Motor neuron (in vitro differentiated cells): ENCODE measurements at regions not wholly inside any gene's neighbourhood (a gene's known extent, or its start where the extent isn't known, plus 50 kb on each side); places are given as distances from the start of the nearest gene placed in this dataset.

Experiments
- ATAC-seq, 8 experiments: fragments of 200-7000 bp; cut with Tn5 transposase; replicated peaks in 6 of 8; 2 replicates each; pipeline ENCODE4 v1.8.0; 2021; ENCODE audit warnings: mild to moderate bottlenecking in 8 of 8, moderate library complexity in 8 of 8
- H3K27ac ChIP-seq, 2 donors: fragments of 250-450 bp; sonication (Bioruptor Pico); 2 replicates each; pipeline ENCODE4 v1.9.0; 2021; ENCODE audit warnings: antibody characterized with exemption in 2 of 2, mild to moderate bottlenecking in 2 of 2, moderate library complexity in 1 of 2
- H3K4me1 ChIP-seq, 2 donors: fragments of 250-450 bp; sonication (Bioruptor Pico); replicated peaks in 1 of 2; 2 replicates each; pipeline ENCODE4 v1.6.1; 2021; ENCODE audit warnings: antibody characterized with exemption in 2 of 2, mild to moderate bottlenecking in 2 of 2, moderate library complexity in 1 of 2
- H3K4me3 ChIP-seq, 5 donors: fragments of 250-450 bp; sonication (Bioruptor Pico); 2 replicates each; pipeline ENCODE4 v1.9.0; 2021; ENCODE audit warnings: antibody characterized with exemption in 5 of 5, mild to moderate bottlenecking in 5 of 5, moderate library complexity in 4 of 5
- WGBS, 10 experiments: fragments of 450-650 bp; shearing (Covaris generic); methylation state at CpG; one replicate each; pipeline ENCODE4 v1.0.0; 2022; 5-methylcytosine and 5-hydroxymethylcytosine counted together
- in situ Hi-C, 9 experiments: fragments of 400-800 bp; cut with MboI; loops; one replicate each; pipeline ENCODE4 v1.15.0; 2021; ENCODE audit warnings: low sequenced_read_pairs in 9 of 9, low pct_unique_long_range_greater_than_20kb in 2 of 9; ENCODE audit not compliant: unreplicated experiment in 9 of 9

DNA sequence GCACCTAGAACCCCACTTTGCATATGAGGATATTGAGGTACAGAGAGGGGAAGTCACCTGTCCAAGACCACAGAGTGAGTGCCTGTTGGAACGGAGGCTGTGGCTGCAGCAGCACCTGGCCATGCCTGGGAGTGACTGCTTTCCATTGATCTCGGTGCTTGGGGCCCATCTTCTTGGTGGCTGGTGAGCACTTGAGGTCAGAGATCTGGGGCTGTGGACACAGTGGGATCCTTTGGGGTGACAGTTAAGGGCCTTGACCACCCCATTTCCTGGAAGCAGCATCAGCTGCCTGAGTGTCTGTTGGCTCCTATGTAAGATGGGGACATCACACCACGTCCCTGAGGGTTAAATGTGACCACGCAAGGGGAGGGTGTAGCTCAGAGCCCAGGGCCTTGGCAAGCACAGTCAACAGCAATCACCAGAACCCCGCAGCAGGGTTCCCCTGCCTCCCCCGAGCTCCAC lies 111.7 kb downstream of the IRF8 start:
- in situ Hi-C loops, result loop anchor here in 4 of 9 experiments (10.0 to 25.0 kb wide), 3 partner anchors 173 to 198 kb away; no protein-coding TSS in a partner anchor
- Histone ChIP-seq H3K27ac (no peak overlapping the region), H3K4me1 (no peaks in the 10 kb centered on the region), H3K4me3 (no peak overlapping the region)
- ATAC-seq, result no peak
- 25 to 84% (median 60%) methylated on average over 1 to 4 of the region's 6 CpGs; no CpG with 5 or more reads in 6 of the 10 experiments for WGBS, 10 experiments

DNA sequence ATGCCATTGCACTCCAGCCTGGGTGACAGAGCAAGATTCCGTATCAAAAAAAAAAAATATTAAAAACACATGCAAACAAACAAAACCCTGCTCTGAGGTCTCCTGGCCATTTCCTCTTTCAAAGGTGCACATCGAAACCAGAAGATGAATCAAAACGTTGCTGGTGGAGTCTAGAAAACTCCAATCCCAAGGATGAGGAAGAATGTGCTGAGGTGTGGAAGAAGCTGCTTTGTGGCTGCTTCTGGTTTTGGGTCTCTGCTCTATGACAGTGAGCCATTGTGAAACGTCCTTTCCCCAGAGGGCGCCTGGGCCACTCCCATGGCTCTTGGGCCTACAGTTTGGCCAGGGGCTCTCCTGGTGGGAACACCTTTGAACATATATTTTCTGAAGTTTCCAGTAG lies 112.6 kb downstream of the IRF8 start:
- ATAC-seq, result no peak
- no peak overlapping the region for H3K4me3 ChIP-seq
- H3K27ac ChIP-seq, result no peak overlapping the region
- 13 to 75% (median 48%) methylated on average over 2 to 5 of the region's 5 CpGs; no CpG with 5 or more reads in 2 of the 10 experiments for WGBS, 10 experiments
- no peaks in the 10 kb centered on the region for H3K4me1 ChIP-seq
- in situ Hi-C loops, result loop anchor here in 4 of 9 experiments (10.0 to 25.0 kb wide), 3 partner anchors 174 to 199 kb away; no protein-coding TSS in a partner anchor

DNA sequence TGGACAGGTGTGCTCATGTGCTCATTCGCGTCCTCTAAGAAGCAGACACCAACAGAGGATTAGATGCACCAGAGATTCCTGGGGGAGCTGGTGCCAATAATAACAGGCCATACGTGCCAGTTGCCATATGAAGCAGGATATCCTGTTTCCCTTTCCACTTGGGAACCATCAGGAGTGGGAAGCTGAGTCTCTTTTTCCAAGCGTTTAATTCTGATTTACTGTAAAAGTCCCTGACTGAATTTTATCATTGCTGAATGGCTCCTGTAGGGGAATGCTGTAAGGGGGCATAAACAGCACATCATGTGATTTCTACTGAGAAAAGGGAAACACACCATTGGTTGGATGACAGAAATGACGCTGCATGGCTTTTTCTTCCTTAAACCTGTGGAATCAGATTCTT lies 113.3 kb downstream of the IRF8 start:
- no peak for ATAC-seq
- Histone ChIP-seq H3K4me3 (no peak overlapping the region), H3K27ac (no peak overlapping the region), H3K4me1 (no peaks in the 10 kb centered on the region)
- WGBS, 10 experiments, result 0 to 88% (median 80%) methylated on average over 1 to 5 of the region's 5 CpGs; no CpG with 5 or more reads in 1 of the 10 experiments
- in situ Hi-C loops, result loop anchor here in 4 of 9 experiments (10.0 to 25.0 kb wide), 3 partner anchors 175 to 200 kb away; no protein-coding TSS in a partner anchor

DNA sequence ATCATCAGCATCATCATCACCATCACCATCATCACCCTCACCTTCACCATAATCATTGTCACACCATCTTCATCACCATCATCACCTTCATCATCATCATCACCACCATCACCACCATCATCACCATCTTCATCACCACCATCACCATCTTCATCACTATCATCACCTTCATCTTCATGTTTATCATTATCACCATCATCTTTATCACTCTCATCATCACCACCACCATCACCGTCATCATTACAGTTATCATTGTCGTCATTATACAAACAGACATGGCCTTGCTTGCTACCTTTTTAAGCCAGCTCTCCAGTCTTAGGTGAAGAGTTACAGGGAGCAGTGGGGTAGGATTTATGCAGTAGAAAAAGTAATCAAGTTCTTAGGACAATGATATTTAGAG lies 114.9 kb downstream of the IRF8 start:
- Histone ChIP-seq H3K4me1 (peaks cover 11 to 13% of the 10 kb centered on the region in 2 donors), H3K4me3 (no peak overlapping the region), H3K27ac (no peak overlapping the region)
- in situ Hi-C loops, result loop anchor here in 4 of 9 experiments (10.0 to 25.0 kb wide), 3 partner anchors 177 to 202 kb away; no protein-coding TSS in a partner anchor
- no peak for ATAC-seq
- WGBS, 10 experiments, result 44 to 100% (median 76%) methylated on average over 1 to 2 of the region's 2 CpGs; no CpG with 5 or more reads in 4 of the 10 experiments

DNA sequence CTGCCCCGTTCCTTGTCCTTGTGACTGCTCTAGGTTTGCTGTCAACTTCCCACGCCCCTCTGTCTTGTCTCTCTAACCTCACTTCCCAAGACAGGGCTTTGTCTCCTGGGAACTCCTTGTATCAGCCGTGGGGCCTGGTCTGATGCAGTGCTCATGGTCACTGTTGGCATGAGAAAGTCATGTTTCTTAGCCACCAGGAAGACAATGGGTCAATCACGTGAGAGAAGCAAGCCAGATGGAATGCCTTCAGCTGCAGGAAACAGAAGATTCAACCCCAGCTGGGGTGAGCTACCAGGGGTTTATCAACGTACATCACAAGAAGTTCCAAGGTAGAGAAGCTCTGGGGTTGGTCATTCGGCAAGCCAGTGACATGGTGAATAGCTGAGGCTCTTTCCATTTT lies 116.6 kb downstream of the IRF8 start:
- no peak for ATAC-seq
- WGBS, 10 experiments, result 21 to 74% (median 72%) methylated on average over 2 to 6 of the region's 6 CpGs; no CpG with 5 or more reads in 6 of the 10 experiments
- no peak overlapping the region for H3K27ac ChIP-seq
- peaks cover 14 to 15% of the 10 kb centered on the region in 2 donors for H3K4me1 ChIP-seq
- H3K4me3 ChIP-seq, result no peak overlapping the region
- in situ Hi-C loops, result loop anchor here in 4 of 9 experiments (10.0 to 25.0 kb wide), 3 partner anchors 178 to 203 kb away; no protein-coding TSS in a partner anchor

DNA sequence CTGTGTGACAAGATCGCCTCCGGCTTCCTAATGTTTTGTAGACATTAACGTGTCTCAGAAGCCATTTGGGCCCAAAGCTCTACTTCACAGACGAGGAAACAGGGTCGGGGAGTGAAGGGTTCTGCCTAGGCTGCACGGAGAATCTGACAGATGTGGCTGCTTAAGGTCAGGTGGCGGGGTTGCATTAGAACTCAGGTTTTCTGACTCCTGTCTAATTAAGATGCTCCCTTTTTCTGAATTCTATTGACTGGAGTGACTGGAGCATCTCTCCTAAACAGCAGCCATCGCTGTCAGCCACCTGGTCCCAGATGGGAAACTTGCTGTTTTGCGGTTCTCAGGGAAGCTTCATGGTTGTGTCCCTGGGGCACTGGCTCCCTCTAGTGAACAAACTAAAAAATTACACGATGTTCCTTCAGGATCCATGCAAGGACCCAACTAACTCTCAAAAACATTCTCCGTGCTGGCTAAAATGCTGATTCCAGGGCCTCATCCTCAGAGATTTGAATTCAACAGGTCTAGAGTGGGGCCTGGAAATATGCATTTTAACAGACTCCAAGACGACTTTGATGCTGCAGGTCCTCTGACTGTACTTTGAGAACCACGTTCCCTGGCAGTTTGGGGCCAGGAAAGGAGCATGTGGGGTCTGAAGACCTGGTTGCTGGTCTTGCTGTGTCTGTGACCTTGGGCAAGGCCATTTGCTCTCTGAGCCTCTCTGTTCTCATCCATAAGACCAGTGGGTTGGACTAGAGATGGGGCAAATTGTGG lies 117.4 kb downstream of the IRF8 start:
- WGBS, 10 experiments, result 0 to 73% (median 29%) methylated on average over 2 to 11 of the region's 13 CpGs
- in situ Hi-C loops, result loop anchor here in 4 of 9 experiments (10.0 to 25.0 kb wide), 3 partner anchors 179 to 204 kb away; no protein-coding TSS in a partner anchor
- H3K4me3 ChIP-seq, result no peak overlapping the region

DNA sequence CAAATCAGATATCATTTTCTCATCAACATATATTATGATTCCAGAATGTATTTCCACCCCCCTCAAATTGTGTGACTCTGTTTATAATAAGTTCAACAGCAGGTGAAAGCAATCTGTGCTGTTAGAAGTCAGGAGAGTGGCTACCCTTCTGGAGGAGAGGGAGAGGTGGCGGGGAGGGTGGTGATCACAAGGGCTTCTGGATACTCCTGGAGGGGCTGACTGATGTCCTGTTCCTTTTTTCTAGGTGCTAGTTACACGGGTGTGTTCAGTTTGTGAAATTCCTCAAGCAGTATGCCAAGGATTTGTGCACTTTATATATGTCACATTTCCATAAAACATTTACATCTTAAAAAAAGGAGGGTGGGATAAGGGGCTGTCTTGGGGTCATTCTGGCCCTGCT lies 119.1 kb downstream of the IRF8 start:
- in situ Hi-C loops, result loop anchor here in 4 of 9 experiments (10.0 to 25.0 kb wide), 3 partner anchors 181 to 206 kb away; no protein-coding TSS in a partner anchor
- peak in 6 of 8 experiments; percentile 24 to 59 (median 46) for ATAC-seq
- Histone ChIP-seq H3K4me1 (peaks cover 14 to 15% of the 10 kb centered on the region in 2 donors), H3K4me3 (no peak overlapping the region), H3K27ac (no peak overlapping the region)
- WGBS, 10 experiments, result 0 to 100% (median 40%) methylated on average over 1 to 2 of the region's 2 CpGs; no CpG with 5 or more reads in 7 of the 10 experiments

More for the DNA sequence above, 117.4 kb downstream of the IRF8 start:
- no peak overlapping the region for H3K27ac ChIP-seq
- ATAC-seq, result peak in 7 of 8 experiments; percentile 14 to 80 (median 55)
- peaks cover 14 to 15% of the 10 kb centered on the region in 2 donors for H3K4me1 ChIP-seq

DNA sequence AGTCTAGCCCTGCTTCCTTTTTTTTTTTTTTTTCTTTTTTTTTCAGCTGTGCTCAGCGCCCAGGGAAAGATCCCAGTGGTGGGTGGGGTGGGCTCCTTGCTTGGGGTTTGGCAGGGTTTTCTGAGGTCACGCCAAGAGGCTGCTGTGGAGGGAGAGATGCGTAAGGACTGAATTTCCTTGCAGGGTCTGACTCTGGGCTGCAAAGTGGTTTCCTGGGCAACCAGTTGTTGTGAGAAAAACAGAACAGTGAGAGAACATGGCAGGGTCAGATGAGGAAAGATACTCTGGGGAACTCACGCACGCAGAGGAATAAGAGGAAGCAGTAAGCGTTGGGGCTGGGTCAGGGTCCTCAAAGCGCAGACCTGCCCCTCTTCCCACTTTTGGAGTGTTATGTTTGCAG lies 119.5 kb downstream of the IRF8 start:
- peak in 7 of 8 experiments; percentile 52 to 95 (median 94) for ATAC-seq
- H3K4me3 ChIP-seq, result no peak overlapping the region
- in situ Hi-C loops, result loop anchor here in 4 of 9 experiments (10.0 to 25.0 kb wide), 3 partner anchors 181 to 206 kb away; no protein-coding TSS in a partner anchor
- H3K4me1 ChIP-seq, result peaks cover 14 to 15% of the 10 kb centered on the region in 2 donors
- no peak overlapping the region for H3K27ac ChIP-seq
- WGBS, 10 experiments, result 0 to 86% (median 10%) methylated on average over 1 to 5 of the region's 7 CpGs; no CpG with 5 or more reads in 3 of the 10 experiments

DNA sequence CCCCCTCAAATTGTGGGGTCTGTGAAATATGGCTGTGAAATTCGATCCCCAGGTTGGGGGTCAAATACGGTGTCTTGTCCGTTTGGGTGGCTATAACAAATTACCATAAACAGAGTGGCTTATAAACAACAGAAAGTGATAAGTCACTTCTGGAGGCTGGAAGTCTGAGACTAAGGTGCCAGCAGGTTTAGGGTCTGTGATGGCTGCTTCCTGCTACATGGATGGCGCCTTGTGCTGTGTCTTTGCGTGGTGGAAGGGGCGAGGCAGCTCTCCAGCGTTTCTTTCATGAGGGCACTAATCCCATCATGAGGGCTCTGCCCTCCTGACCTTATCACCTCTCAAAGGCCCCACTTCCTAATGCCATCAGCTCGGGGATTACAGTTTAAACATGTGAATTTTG lies 120.0 kb downstream of the IRF8 start:
- 0 to 100% (median 65%) methylated on average over 1 to 7 of the region's 8 CpGs; no CpG with 5 or more reads in 3 of the 10 experiments for WGBS, 10 experiments
- no peak overlapping the region for H3K4me3 ChIP-seq
- H3K27ac ChIP-seq, result no peak overlapping the region
- in situ Hi-C loops, result loop anchor here in 4 of 9 experiments (10.0 to 25.0 kb wide), 3 partner anchors 182 to 207 kb away; no protein-coding TSS in a partner anchor
- peaks cover 14 to 15% of the 10 kb centered on the region in 2 donors for H3K4me1 ChIP-seq
- ATAC-seq, result no peak

DNA sequence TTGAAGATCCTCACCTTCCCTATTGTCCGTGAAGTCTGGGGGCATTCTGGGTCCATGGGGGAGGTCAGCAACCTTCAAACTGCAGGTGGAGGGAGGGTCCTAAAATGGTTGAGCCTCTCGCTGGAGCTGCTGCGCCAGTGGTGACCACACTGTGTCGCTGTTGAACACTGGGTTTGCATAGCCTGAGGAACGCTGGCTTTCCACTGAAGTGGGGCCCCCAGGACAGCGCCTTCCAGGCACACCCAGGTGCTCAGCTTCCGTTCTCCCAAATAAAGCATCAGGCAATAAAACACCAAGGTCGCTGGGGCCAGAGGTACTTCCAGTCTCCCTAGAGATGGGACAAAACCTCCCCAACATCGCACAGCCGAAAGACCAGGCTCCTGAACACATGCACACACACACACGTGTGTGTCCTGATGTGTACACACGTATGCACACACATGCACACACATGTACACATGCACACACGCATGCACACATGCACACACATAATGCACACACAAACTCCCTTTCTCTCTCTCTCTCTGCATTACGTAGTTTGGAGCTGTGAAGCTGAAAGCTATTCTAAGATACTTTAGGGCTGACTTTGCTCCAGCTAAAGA lies 120.6 kb downstream of the IRF8 start:
- Histone ChIP-seq H3K4me1 (peaks cover 14 to 15% of the 10 kb centered on the region in 2 donors), H3K4me3 (no peak overlapping the region), H3K27ac (no peak overlapping the region)
- ATAC-seq, result no peak
- WGBS, 10 experiments, result 0 to 100% (median 50%) methylated on average over 1 to 3 of the region's 14 CpGs; no CpG with 5 or more reads in 2 of the 10 experiments
- in situ Hi-C loops, result loop anchor here in 4 of 9 experiments (10.0 to 25.0 kb wide), 3 partner anchors 182 to 207 kb away; no protein-coding TSS in a partner anchor

DNA sequence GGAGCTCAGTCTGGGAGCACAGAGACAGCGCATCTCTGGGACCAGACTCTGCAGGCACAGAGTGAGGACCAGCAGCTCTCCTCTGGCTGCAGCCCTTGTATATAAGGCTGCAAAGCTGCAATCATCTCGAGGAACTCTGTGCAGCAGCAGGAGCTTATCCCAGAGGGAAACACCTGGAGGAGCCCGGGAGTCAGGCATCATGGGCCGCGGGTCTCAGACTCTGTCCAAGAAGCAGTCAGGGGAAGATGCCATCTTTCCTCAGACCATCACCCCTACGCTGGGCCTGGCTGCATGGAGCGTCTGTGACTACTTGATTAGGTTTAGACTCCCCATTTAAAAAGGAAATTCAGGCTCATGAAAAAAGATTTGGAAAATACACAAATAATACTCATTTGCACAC lies 122.0 kb downstream of the IRF8 start:
- H3K27ac ChIP-seq, result no peak overlapping the region
- no peak for ATAC-seq
- WGBS, 10 experiments, result 30 to 84% (median 72%) methylated on average over 1 to 6 of the region's 7 CpGs; no CpG with 5 or more reads in 5 of the 10 experiments
- H3K4me1 ChIP-seq, result peaks cover 14 to 15% of the 10 kb centered on the region in 2 donors
- H3K4me3 ChIP-seq, result no peak overlapping the region
- in situ Hi-C loops, result loop anchor here in 2 of 9 experiments (25.0 kb wide), 2 partner anchors 184 to 209 kb away; no protein-coding TSS in a partner anchor

DNA sequence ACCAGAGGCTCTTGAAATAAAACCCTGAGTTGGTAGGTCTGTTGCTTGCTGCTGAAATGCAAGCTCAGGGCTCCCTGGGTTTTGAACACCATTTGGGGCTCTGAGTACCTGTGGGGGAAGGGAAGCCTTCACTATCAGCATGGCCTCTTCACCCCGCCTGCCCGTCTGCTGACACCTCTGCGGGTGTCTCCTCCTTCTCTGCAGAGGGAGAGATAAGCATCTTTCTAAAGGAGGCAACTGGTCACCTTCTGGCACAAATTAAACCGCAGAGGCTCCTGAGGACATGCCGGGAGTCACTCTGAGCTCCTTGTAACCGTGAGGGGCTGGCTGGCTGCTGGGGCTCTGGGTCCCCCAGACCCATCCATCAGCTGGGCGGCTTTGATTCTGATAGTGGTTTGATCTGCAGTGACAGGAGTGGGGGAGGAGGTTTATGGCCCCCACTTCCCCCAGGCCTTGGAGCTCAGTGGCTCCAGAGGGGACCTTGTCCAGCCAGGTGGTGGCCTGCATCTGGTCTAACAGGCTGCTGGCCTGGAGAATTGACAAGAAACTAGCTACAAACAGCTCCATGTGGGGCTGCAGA lies 123.5 kb downstream of the IRF8 start:
- Histone ChIP-seq H3K27ac (no peak overlapping the region), H3K4me1 (peaks cover 14 to 15% of the 10 kb centered on the region in 2 donors), H3K4me3 (no peak overlapping the region)
- in situ Hi-C loops, result loop anchor here in 2 of 9 experiments (25.0 kb wide), 2 partner anchors 185 to 210 kb away; no protein-coding TSS in a partner anchor
- 0 to 90% (median 60%) methylated on average over 1 to 4 of the region's 7 CpGs; no CpG with 5 or more reads in 4 of the 10 experiments for WGBS, 10 experiments
- no peak for ATAC-seq
